ENCODE measurements at regions not wholly inside any gene's neighbourhood (a gene's known extent, or its start where the extent isn't known, plus 50 kb on each side); places are given as distances from the start of the nearest gene placed in this dataset.

DNA sequence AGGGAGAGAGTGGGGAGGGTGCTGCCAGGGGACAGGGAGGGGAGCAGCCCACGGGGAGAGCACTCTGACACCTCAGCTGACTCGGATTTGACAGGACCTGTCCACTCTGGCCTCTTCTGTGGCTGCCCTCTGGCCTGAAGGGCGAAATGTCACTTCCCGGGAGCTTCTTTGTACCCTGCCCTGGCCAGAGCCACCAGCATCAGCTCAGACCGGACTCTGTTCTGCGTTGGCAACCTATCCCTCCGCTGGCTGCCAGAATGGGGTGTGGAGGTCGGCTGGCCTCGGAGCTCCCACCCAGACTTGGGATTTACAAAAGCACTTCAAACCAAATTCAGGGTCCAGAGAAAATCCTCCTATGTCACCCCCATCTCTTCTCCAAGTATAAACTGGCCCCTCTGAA lies 336.7 kb upstream of the FRG2C start:
- in situ Hi-C loops (cut with MboI): no loop called here
- intact Hi-C loops (cut with micrococcal nuclease; ENCODE audit: unreplicated experiment): no loop called here
- no peak overlapping the region for H3K27ac ChIP-seq (ENCODE audit: control insufficient read depth, insufficient read depth)
- ChIA-PET RAD21 (ENCODE audit: unreplicated experiment) (no interaction called here), POLR2A (no interaction called here), CTCF (no interaction called here), SMC1A (ENCODE audit: uncharacterized antibody, unreplicated experiment) (no interaction called here)
- no peaks in the 10 kb centered on the region for H4K20me1 ChIP-seq (ENCODE audit: control insufficient read depth, insufficient read depth)
- FAIRE-seq (no peak), ATAC-seq (no peak), DNase-seq (ENCODE audit: low read depth, low spot score) (no peak)
- no peaks in the 10 kb centered on the region for H3K79me2 ChIP-seq (ENCODE audit: control insufficient read depth, insufficient read depth, low read length)
- TF ChIP-seq SMC3 (IDR thresholded peaks at IDR 0.05; ENCODE audit: borderline replicate concordance, low read length) (no peak), MEF2A (IDR thresholded peaks at IDR 0.05; ENCODE audit: insufficient read depth, low read depth, low read length) (no peak), BHLHE40 (IDR thresholded peaks at IDR 0.05; ENCODE audit: borderline replicate concordance in 1 of 2, low read depth in 2 of 2, low read length in 1 of 2) (no peak), YBX1 (IDR thresholded peaks at IDR 0.05) (no peak), MTA3 (IDR thresholded peaks at IDR 0.05; ENCODE audit: borderline replicate concordance, low read length) (no peak), TCF3 (IDR thresholded peaks at IDR 0.05; ENCODE audit: borderline replicate concordance, insufficient read depth, low read depth, low read length) (no peak), FOS (IDR thresholded peaks at IDR 0.05; ENCODE audit: borderline replicate concordance, extremely low read depth, insufficient read length) (no peak), TCF12 (IDR thresholded peaks at IDR 0.05; ENCODE audit: low read depth, low read length) (no peak), ATF7 (IDR thresholded peaks at IDR 0.05; ENCODE audit: low read depth) (no peak), CHD4 (IDR thresholded peaks at IDR 0.05) (no peak), EZH2 (IDR thresholded peaks at IDR 0.05; ENCODE audit: borderline replicate concordance, control insufficient read depth, low read depth, low read length) (no peak)
- TF ChIP-seq, protein P1, sequence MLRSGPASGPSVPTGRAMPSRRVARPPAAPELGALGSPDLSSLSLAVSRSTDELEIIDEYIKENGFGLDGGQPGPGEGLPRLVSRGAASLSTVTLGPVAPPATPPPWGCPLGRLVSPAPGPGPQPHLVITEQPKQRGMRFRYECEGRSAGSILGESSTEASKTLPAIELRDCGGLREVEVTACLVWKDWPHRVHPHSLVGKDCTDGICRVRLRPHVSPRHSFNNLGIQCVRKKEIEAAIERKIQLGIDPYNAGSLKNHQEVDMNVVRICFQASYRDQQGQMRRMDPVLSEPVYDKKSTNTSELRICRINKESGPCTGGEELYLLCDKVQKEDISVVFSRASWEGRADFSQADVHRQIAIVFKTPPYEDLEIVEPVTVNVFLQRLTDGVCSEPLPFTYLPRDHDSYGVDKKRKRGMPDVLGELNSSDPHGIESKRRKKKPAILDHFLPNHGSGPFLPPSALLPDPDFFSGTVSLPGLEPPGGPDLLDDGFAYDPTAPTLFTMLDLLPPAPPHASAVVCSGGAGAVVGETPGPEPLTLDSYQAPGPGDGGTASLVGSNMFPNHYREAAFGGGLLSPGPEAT (IDR thresholded peaks at IDR 0.05; ENCODE audit: low read depth): no peak
- TF ChIP-seq, protein P2, sequence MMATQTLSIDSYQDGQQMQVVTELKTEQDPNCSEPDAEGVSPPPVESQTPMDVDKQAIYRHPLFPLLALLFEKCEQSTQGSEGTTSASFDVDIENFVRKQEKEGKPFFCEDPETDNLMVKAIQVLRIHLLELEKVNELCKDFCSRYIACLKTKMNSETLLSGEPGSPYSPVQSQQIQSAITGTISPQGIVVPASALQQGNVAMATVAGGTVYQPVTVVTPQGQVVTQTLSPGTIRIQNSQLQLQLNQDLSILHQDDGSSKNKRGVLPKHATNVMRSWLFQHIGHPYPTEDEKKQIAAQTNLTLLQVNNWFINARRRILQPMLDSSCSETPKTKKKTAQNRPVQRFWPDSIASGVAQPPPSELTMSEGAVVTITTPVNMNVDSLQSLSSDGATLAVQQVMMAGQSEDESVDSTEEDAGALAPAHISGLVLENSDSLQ (IDR thresholded peaks at IDR 0.05): no peak
- TF ChIP-seq, protein P3, sequence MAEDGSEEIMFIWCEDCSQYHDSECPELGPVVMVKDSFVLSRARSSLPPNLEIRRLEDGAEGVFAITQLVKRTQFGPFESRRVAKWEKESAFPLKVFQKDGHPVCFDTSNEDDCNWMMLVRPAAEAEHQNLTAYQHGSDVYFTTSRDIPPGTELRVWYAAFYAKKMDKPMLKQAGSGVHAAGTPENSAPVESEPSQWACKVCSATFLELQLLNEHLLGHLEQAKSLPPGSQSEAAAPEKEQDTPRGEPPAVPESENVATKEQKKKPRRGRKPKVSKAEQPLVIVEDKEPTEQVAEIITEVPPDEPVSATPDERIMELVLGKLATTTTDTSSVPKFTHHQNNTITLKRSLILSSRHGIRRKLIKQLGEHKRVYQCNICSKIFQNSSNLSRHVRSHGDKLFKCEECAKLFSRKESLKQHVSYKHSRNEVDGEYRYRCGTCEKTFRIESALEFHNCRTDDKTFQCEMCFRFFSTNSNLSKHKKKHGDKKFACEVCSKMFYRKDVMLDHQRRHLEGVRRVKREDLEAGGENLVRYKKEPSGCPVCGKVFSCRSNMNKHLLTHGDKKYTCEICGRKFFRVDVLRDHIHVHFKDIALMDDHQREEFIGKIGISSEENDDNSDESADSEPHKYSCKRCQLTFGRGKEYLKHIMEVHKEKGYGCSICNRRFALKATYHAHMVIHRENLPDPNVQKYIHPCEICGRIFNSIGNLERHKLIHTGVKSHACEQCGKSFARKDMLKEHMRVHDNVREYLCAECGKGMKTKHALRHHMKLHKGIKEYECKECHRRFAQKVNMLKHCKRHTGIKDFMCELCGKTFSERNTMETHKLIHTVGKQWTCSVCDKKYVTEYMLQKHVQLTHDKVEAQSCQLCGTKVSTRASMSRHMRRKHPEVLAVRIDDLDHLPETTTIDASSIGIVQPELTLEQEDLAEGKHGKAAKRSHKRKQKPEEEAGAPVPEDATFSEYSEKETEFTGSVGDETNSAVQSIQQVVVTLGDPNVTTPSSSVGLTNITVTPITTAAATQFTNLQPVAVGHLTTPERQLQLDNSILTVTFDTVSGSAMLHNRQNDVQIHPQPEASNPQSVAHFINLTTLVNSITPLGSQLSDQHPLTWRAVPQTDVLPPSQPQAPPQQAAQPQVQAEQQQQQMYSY (CRISPR knock-in tag; IDR thresholded peaks at IDR 0.05): no peak
- H2AFZ ChIP-seq (ENCODE audit: control insufficient read depth, low read depth, low read length): no peak overlapping the region
- H3K4me1 ChIP-seq (ENCODE audit: control insufficient read depth, insufficient read depth, low read length): no peaks in the 10 kb centered on the region
- no peaks in the 10 kb centered on the region for H3K36me3 ChIP-seq (ENCODE audit: control insufficient read depth in 2 of 2, insufficient read depth in 2 of 2, low read length in 1 of 2)
- H3K4me2 ChIP-seq (ENCODE audit: control insufficient read depth, insufficient read depth): no peak overlapping the region
- no peaks in the 10 kb centered on the region for H3K9me3 ChIP-seq (replicated peaks; ENCODE audit: control insufficient read depth, insufficient read depth, low read length)
- H3K9ac ChIP-seq (ENCODE audit: control insufficient read depth, insufficient read depth, low read length): no peak overlapping the region
- BruUV-seq (replicated peaks): no TSS peak
- WGBS (ENCODE audit: insufficient coverage, insufficient replicate concordance, low lambda C conversion rate, missing lambda C conversion rate): 56% methylated on average over 8 of the region's 9 CpGs
- no peak overlapping the region for H3K4me3 ChIP-seq
- no peaks in the 10 kb centered on the region for H3K27me3 ChIP-seq (replicated peaks in 1 of 2; ENCODE audit: control insufficient read depth in 2 of 2, insufficient read depth in 2 of 2, low read length in 1 of 2)

All from GM12878 (cell line).